DND-41 (cell line): ENCODE measurements at regions not wholly inside any gene's neighbourhood (a gene's known extent, or its start where the extent isn't known, plus 50 kb on each side); places are given as distances from the start of the nearest gene placed in this dataset.

Source experiments
- EZH2 ChIP-seq: IDR thresholded peaks from 3 replicates; pipeline ENCODE4 v1.6.1; 2012; ENCODE audit warnings: borderline replicate concordance, low read depth, mild to moderate bottlenecking, moderate library complexity, low read length, inconsistent platforms; ENCODE audit not compliant: severe bottlenecking
- TF ChIP-seq, protein P1 (sequence below): IDR thresholded peaks from 2 replicates; pipeline ENCODE4 v1.5.1; 2012; ENCODE audit warnings: borderline replicate concordance, low read length, moderate library complexity, mild to moderate bottlenecking; ENCODE audit not compliant: poor library complexity, severe bottlenecking; ENCODE audit errors: extremely low read depth

GRCh38 chr13:110017379-110017778 is 231.0 kb upstream of the IRS2 start:
- TF ChIP-seq, protein P1, sequence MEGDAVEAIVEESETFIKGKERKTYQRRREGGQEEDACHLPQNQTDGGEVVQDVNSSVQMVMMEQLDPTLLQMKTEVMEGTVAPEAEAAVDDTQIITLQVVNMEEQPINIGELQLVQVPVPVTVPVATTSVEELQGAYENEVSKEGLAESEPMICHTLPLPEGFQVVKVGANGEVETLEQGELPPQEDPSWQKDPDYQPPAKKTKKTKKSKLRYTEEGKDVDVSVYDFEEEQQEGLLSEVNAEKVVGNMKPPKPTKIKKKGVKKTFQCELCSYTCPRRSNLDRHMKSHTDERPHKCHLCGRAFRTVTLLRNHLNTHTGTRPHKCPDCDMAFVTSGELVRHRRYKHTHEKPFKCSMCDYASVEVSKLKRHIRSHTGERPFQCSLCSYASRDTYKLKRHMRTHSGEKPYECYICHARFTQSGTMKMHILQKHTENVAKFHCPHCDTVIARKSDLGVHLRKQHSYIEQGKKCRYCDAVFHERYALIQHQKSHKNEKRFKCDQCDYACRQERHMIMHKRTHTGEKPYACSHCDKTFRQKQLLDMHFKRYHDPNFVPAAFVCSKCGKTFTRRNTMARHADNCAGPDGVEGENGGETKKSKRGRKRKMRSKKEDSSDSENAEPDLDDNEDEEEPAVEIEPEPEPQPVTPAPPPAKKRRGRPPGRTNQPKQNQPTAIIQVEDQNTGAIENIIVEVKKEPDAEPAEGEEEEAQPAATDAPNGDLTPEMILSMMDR = no peak
- no peak for TF ChIP-seq EZH2
